ELR (cell line): ENCODE measurements at regions not wholly inside any gene's neighbourhood (a gene's known extent, or its start where the extent isn't known, plus 50 kb on each side); places are given as distances from the start of the nearest gene placed in this dataset.

Experiments used
- DNase-seq: peaks from one replicate; pipeline ENCODE4 v3.0.0-alpha.2; 2015; ENCODE audit warnings: low read depth

GRCh38 chr11:79953629-79954028, 512.8 kb upstream of the TENM4 start:
- DNase-seq: peak; percentile 3

DNA sequence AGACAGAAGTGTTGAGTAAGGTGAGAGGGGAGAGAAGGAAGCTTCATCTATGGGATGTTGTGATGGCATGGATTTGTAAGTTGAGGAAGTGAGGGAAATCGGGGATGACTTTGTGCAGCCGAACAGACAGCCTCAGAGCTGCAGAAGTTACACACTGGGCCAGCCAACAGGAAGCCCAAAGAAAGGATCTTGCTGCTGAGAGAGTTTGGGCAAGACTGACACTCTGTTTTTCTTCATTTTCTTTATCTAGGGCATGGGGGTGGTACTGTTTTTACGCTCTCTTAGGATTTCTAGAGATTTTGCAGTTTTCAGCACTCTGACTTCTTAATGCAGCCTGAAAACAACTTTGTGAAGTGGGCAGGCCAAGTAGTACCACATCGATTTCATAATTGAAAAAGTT, 509.9 kb upstream of the TENM4 start:
- no peak for DNase-seq

GRCh38 chr11:79950172-79950571, 509.3 kb upstream of the TENM4 start:
- DNase-seq: no peak

DNA sequence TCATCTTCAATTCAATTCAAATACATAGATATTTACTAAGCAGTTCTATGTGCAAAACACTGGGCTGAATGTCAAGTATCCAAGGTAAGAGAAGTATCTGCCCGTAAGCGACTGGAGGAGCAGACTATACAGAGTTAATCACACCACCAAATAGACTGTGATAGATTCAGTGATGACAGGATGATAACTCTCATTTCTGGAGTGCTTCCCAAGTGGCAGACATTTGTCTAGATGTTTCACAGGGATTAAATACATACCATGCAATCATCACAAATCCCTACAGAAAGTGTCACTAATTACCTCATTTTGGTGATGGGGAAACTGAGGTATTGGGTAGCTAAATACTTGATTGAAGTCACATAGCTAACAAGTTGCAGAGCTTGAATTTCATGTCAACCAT, 508.7 kb upstream of the TENM4 start:
- DNase-seq: no peak

DNA sequence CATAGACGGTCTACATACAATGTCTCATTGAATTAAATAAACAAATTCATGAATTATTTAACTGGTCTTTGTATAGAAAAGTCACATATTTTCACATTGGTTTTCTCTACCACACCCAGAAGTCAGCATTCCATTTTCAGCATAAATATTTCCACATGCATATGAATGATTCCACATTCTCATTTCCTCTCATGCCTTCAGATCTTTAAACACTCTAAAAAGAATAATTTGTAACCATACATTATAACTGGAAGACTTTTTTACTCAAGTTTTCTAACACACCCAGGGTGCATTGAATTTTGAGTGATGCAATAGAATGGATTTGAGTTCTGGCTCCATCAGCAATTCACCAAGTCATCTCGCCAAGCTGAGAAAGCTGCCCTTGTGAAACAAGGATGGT, 501.8 kb upstream of the TENM4 start:
- no peak for DNase-seq

GRCh38 chr11:79942090-79942489, 501.3 kb upstream of the TENM4 start:
- DNase-seq: peak; percentile 2

DNA sequence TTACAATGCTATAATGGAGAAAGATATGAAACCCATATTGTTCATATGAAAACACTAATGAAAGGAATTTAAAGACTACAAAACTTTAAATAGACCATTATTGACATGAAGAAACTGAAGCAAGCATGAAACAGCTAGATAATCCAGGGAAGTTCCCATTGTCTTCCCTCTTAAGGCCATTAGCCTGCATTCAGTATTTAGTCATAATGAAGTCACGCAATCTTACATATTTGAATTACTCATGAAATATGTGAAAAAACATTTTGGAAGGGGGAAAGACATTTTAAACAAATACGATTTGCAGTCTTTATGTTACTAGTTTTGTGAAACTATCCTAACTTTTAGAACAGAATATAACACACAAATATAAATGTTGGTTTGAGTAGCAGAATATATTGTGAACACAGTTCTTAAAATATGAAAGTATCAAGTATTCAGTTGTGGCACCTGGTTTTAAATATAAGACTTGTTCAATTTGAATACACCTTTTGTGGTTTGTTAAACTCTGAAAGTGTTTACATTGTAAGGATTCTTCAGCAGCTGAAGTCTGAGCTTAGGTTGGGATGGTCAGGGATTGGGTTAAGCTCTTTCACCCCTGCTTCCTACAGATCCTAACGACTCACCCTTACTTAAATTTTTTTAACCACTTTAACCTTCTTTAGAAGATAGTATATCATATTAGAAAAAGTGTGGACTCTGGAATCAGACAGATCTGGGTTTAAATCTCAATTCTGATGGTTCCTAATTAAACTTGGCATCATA, 500.3 kb upstream of the TENM4 start:
- DNase-seq: peak; percentile 54

GRCh38 chr11:79940165-79940564, 499.3 kb upstream of the TENM4 start:
- DNase-seq: peak; percentile 4

DNA sequence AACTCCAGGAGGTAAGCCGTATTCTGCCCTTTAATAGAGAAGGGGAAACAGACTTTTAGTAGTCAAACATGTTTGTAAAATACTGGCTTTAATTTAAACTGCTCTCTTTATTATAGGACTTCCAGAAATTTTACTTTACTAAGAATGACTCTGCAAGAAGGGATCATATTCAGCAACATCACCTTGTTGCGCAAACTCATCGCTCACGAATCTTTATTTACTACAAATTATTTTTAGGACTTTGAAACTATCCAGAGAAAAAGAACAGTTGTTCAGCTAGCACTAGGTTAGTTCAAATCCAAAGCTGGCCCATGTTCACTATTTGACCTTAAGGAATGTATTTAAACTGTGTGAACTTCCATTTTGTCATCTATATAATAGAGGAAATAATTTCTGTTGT, 498.3 kb upstream of the TENM4 start:
- DNase-seq: no peak

- DNase-seq: peak; percentile 7
Observed at GRCh38 chr11:79937676-79938334, 497.0 kb upstream of the TENM4 start.

DNA sequence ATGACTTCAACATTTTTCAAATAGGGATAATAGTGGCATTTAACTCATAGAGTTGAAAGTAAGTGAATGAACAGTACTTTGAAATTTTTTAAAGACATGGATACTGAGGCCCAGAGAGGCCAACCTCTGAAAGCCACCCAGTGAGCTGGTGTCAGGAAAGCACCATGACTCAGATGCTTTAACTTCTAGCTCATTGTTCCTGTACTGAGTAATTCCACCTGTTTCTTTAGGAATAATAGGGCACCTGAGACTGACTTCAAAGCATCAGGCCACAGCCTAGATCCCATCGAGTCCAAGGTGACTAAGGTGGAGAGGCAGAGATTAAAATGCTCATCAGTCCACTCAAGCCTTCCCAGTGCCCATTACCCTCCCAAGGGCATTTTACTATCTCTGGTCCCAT, 491.8 kb upstream of the TENM4 start:
- no peak for DNase-seq

DNA sequence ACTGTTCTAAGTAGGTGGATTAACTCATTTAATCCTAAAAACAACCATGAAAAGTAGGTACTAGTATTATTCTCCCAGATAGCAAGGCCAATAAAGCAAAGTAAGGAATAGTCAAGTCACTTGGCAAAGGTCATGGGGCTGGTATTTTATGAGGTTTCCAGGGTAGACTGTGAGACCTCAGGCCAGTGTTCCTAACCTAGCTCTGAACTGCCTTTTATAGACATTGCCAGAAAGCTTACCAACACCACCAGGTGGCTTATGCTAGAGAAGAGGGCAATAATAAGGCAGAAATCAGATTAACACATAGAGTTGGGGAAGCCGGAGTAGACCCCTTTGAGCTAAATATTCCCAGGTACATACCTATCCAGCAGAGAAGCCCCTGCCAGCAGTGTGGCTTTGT, 490.9 kb upstream of the TENM4 start:
- no peak for DNase-seq

DNA sequence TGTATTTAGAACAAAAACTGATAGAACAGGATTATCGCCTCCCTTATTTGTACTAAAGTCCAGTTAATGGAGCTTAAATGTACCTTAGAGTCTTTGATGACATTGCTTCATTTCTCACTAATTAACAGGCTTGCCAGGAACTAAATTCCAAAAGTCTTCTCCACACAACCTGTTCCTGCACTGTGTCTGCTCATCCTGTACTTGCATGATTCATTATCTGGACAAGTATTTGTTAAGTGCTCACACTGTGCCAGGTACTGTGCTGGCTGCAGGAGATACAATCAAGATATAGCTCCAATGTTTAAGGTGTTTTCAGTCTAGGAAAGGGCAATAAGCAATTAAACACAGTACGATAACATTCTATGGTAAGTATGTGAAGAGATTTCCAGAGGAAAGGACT, 485.9 kb upstream of the TENM4 start:
- no peak for DNase-seq

- no peak for DNase-seq
Observed at GRCh38 chr11:79925570-79925969, 484.7 kb upstream of the TENM4 start.

DNA sequence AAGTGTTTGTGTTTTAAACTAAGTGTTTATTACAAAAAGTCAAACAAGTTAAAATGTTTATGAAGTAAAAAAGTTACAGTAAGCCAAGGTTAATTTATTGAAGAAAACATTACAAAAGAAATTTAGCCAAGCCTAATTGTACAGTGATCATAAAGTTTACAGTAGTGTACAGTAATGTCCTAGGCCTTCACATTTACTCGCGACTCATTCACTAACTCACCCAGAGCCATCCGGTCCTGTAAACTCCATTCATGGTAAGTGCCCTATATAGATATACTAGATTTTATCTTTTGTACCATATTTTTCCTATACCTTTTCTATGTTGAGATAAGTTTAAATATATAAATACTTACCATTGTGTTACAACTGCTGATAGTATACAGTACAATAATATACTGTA, 481.8 kb upstream of the TENM4 start:
- DNase-seq: peak; percentile 17

GRCh38 chr11:79920480-79920879, 479.6 kb upstream of the TENM4 start:
- no peak for DNase-seq

DNA sequence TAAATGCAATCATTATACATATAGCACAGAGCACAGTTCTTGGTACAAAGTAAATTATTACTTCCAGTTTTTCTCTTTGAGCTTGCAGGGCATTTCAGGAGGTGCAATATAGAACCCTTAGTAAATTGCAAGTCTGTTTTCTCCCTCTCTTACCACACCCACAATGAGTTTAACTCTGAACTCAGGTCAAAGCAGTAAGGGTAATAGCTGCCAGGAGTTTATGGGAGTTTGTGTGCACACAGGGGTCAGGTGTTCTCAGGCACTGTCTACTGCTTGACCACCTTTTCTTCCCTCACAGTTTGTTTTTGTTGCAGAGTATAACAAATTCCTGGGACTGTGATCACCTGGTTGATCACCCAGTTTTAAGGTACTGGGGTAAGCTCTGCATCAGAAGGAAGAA, 478.5 kb upstream of the TENM4 start:
- no peak for DNase-seq

GRCh38 chr11:79918846-79919245, 478.0 kb upstream of the TENM4 start:
- no peak for DNase-seq

DNA sequence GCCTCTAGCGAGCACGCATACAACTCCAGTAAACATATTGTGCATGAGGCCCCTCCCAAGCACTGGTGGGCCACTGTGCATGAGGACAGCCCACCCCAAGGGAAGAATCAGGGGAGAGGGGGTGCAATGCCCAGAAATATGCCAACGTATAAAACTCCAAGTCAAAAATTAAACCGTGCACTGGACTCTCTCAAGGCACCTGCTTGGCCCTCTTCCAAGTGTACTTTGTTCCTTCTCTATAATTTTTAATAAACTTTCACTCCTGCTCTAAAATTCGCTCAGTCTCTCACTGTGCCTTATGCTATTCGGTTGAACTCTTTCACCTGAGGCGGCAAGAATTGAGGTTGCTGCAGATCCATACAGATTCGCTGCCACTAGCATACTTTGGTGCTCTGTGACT, 465.3 kb upstream of the TENM4 start:
- no peak for DNase-seq

GRCh38 chr11:79902493-79902892, 461.7 kb upstream of the TENM4 start:
- peak; percentile 0 for DNase-seq

GRCh38 chr11:79897896-79898295, 457.1 kb upstream of the TENM4 start:
- no peak for DNase-seq

- DNase-seq: no peak
Observed at GRCh38 chr11:79896258-79896657, 455.4 kb upstream of the TENM4 start.

DNA sequence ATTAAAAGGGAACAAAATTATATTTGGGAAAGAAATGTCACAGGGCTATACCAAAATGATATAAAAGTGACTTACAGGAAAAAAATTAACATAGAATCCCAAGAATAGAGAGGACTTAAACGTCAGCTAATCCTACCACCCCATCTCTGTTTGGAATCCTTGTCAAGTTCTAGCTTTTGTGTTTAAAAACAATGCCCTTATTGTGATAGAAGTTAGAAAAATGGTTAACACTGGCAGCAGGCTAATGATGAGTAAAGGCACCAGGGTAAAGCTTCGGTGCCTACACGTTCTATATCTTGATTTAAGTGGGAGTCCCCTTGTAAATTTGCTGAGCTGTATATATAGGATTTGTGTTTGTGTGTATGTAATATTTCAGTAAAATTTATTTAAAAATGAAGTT, 453.3 kb upstream of the TENM4 start:
- DNase-seq: no peak

DNA sequence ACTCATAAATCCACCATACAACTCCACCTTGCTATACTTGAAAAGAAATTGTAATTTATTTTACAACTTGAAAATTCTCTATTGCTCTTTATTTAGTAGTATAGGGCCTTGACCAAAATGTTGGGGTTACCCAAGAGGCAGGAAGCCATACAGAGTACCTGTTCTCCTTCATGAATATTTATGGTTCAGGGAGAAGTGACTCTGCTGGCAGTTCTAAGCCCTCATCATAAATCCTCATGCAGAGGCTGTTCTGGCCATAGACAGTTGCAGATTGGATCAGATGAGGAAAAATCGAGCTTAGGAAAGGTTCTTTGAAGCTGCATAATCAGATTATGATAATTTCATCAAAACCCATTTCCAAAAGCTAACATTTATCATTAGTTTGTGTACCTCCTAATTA, 449.4 kb upstream of the TENM4 start:
- DNase-seq: no peak
